H1 (cell line): ENCODE measurements at regions not wholly inside any gene's neighbourhood (a gene's known extent, or its start where the extent isn't known, plus 50 kb on each side); places are given as distances from the start of the nearest gene placed in this dataset.

Source experiments
- CTCF ChIA-PET: fragments of 300-600 bp; sonication (Branson Sonifier 250); formaldehyde crosslinking; loops from one replicate; lab custom pipeline; 2021; ENCODE audit not compliant: partially characterized antibody; lab: Charles Lee
- POLR2A ChIA-PET: fragments of 300-600 bp; sonication (Branson Sonifier 250); formaldehyde crosslinking; loops from one replicate; lab custom pipeline; 2021; ENCODE audit warnings: inconsistent platforms; ENCODE audit not compliant: partially characterized antibody; lab: Charles Lee
- DNase-seq, 2 experiments: peaks; one replicate each; pipeline versions ENCODE4 v3.0.0 to v3.0.0-alpha.2; 2010 to 2022; ENCODE audit warnings: low spot score in 2 of 2, low read depth in 1 of 2, mixed read lengths in 1 of 2
- FAIRE-seq: peaks from 2 replicates; lab custom pipeline; 2011; peaks lifted over from hg19 to GRCh38; lab: Jason Lieb, UNC
- H2AFZ ChIP-seq: 2 replicates; pipeline ENCODE4 v1.8.1; 2012; ENCODE audit warnings: low read length, inconsistent platforms
- H2AK5ac ChIP-seq: 2 replicates; pipeline ENCODE4 v1.6.1; 2013; ENCODE audit warnings: low read depth, low read length
- H2BK120ac ChIP-seq: replicated peaks from 2 replicates; pipeline ENCODE3; 2013; ENCODE audit warnings: low read depth, low read length, inconsistent platforms
- H2BK12ac ChIP-seq: 2 replicates; pipeline ENCODE4 v1.6.1; 2013; ENCODE audit warnings: low read depth, low read length
- H2BK15ac ChIP-seq: 2 replicates; pipeline ENCODE4 v1.6.1; 2013; ENCODE audit warnings: low read length
- H2BK20ac ChIP-seq: 2 replicates; pipeline ENCODE4 v1.6.1; 2013; ENCODE audit warnings: low read length
- H2BK5ac ChIP-seq: 2 replicates; pipeline ENCODE4 v1.6.1; 2013; ENCODE audit warnings: low read depth, low read length
- H3K14ac ChIP-seq: 2 replicates; pipeline ENCODE4 v1.6.1; 2013; ENCODE audit warnings: inconsistent platforms; ENCODE audit not compliant: insufficient read length
- H3K18ac ChIP-seq: 2 replicates; pipeline ENCODE4 v1.6.1; 2013; ENCODE audit warnings: low read length; ENCODE audit errors: extremely low read depth
- H3K23ac ChIP-seq: 2 replicates; pipeline ENCODE4 v1.6.1; 2013; ENCODE audit warnings: inconsistent platforms; ENCODE audit not compliant: insufficient read length
- H3K23me2 ChIP-seq: 2 replicates; pipeline ENCODE4 v1.6.1; 2013; ENCODE audit warnings: low read depth, low read length
- H3K27ac ChIP-seq: 2 replicates; pipeline ENCODE4 v1.6.1; 2011; ENCODE audit warnings: low read depth, low read length, inconsistent platforms
- H3K27me3 ChIP-seq, 4 experiments: replicated peaks in 1 of 4; 1 replicate in 1 of 4; 2 replicates in 3 of 4; pipeline versions ENCODE4 v1.6.1 to v1.8.1; 2011 to 2013; ENCODE audit warnings: low read length in 3 of 4, mild to moderate bottlenecking in 3 of 4, inconsistent platforms in 2 of 4, mixed read lengths in 2 of 4, moderate library complexity in 1 of 4; ENCODE audit not compliant: control insufficient read depth in 3 of 4, insufficient read depth in 3 of 4; ENCODE audit errors: extremely low read depth in 1 of 4
- H3K36me3 ChIP-seq, 4 experiments: 2 replicates each; pipeline versions ENCODE4 v1.6.1 to v1.8.1; 2011 to 2013; ENCODE audit warnings: mild to moderate bottlenecking in 4 of 4, low read length in 3 of 4, moderate library complexity in 2 of 4, control low read depth in 1 of 4, inconsistent platforms in 1 of 4; ENCODE audit not compliant: insufficient read depth in 4 of 4, control insufficient read depth in 2 of 4
- H3K4ac ChIP-seq: replicated peaks from 2 replicates; pipeline ENCODE3; 2013; ENCODE audit warnings: low read length, low read depth, mixed read lengths, inconsistent platforms; ENCODE audit not compliant: insufficient read length
- H3K4me1 ChIP-seq, 4 experiments: replicated peaks in 1 of 4; 1 replicate in 1 of 4; 2 replicates in 3 of 4; pipeline versions ENCODE4 v1.6.1 to v1.8.1; 2011 to 2013; ENCODE audit warnings: low read length in 3 of 4, inconsistent platforms in 2 of 4, mixed read lengths in 1 of 4; ENCODE audit not compliant: insufficient read depth in 4 of 4, control insufficient read depth in 3 of 4
- H3K4me2 ChIP-seq, 2 experiments: 2 replicates each; pipeline versions ENCODE4 v1.6.1 to v1.8.1; 2011 to 2013; ENCODE audit warnings: low read depth in 2 of 2, low read length in 2 of 2, control low read depth in 1 of 2, inconsistent platforms in 1 of 2, mild to moderate bottlenecking in 1 of 2; ENCODE audit not compliant: insufficient read depth in 1 of 2
- H3K4me3 ChIP-seq, 4 experiments: fragments of 200-600, 300-600 bp in 1 of 4; sonication (generic), shearing (Covaris generic), sonication (Bioruptor Twin) in 1 of 4; 2 replicates each; pipeline versions ENCODE4 v1.5.1 to v1.8.1; 2011 to 2016; ENCODE audit warnings: low read length in 4 of 4, low read depth in 3 of 4, control low read depth in 2 of 4, inconsistent platforms in 2 of 4, mild to moderate bottlenecking in 2 of 4, mixed read lengths in 1 of 4, moderate library complexity in 1 of 4; ENCODE audit not compliant: insufficient read depth in 2 of 4; ENCODE audit errors: extremely low read depth in 1 of 4
- H3K56ac ChIP-seq: replicated peaks from 2 replicates; pipeline ENCODE3; 2013; ENCODE audit warnings: low read depth, mild to moderate bottlenecking, mixed read lengths, low read length, inconsistent platforms; ENCODE audit not compliant: insufficient read length
- H3K79me1 ChIP-seq: 2 replicates; pipeline ENCODE4 v1.6.1; 2013; ENCODE audit warnings: low read depth, low read length, control low read depth
- H3K79me2 ChIP-seq, 2 experiments: 2 replicates each; pipeline versions ENCODE4 v1.6.1 to v1.8.1; 2012 to 2013; ENCODE audit warnings: low read length in 2 of 2, mild to moderate bottlenecking in 2 of 2, inconsistent platforms in 1 of 2; ENCODE audit not compliant: insufficient read depth in 2 of 2, control insufficient read depth in 1 of 2
- H3K9ac ChIP-seq, 4 experiments: replicated peaks in 1 of 4; 1 replicate in 1 of 4; 2 replicates in 3 of 4; pipeline versions ENCODE4 v1.6.1 to v1.8.1; 2011 to 2013; ENCODE audit warnings: low read depth in 3 of 4, low read length in 3 of 4, control low read depth in 2 of 4, mild to moderate bottlenecking in 2 of 4, moderate library complexity in 2 of 4, inconsistent platforms in 1 of 4; ENCODE audit errors: extremely low read depth in 1 of 4
- H3K9me3 ChIP-seq, 2 experiments: 2 replicates each; pipeline versions ENCODE4 v1.6.1 to v1.8.1; 2012 to 2013; ENCODE audit warnings: mild to moderate bottlenecking in 2 of 2, moderate library complexity in 2 of 2, control low read depth in 1 of 2, inconsistent platforms in 1 of 2, low read depth in 1 of 2, low read length in 1 of 2, mixed read lengths in 1 of 2; ENCODE audit not compliant: insufficient read depth in 2 of 2
- H4K20me1 ChIP-seq, 2 experiments: replicated peaks in 1 of 2; 2 replicates each; pipeline versions ENCODE3 to v1.8.1; 2011 to 2013; ENCODE audit warnings: inconsistent platforms in 2 of 2, low read length in 2 of 2, mild to moderate bottlenecking in 1 of 2; ENCODE audit not compliant: insufficient read depth in 2 of 2, control insufficient read depth in 1 of 2
- H4K5ac ChIP-seq: 2 replicates; pipeline ENCODE4 v1.6.1; 2013; ENCODE audit warnings: low read length, low read depth, mixed read lengths, inconsistent platforms; ENCODE audit not compliant: insufficient read length
- H4K8ac ChIP-seq: 2 replicates; pipeline ENCODE4 v1.8.0; 2013; ENCODE audit warnings: mild to moderate bottlenecking, moderate library complexity, low read length, inconsistent platforms; ENCODE audit not compliant: insufficient read depth; ENCODE audit errors: extremely low read depth
- H4K91ac ChIP-seq: replicated peaks from 2 replicates; pipeline ENCODE3; 2013; ENCODE audit warnings: low read length, mixed read lengths, inconsistent platforms; ENCODE audit not compliant: insufficient read length
- BRCA1 ChIP-seq: IDR thresholded peaks from 2 replicates; pipeline ENCODE4 v1.6.1; 2012; ENCODE audit warnings: low read depth, low read length, improper control_type of control experiment
- JUND ChIP-seq: IDR thresholded peaks from 2 replicates; pipeline ENCODE4 v1.6.1; 2011; ENCODE audit warnings: mild to moderate bottlenecking, improper control_type of control experiment, low read length
- RFX5 ChIP-seq: IDR thresholded peaks from 2 replicates; pipeline ENCODE4 v1.6.1; 2011; ENCODE audit warnings: low read depth, low read length, improper control_type of control experiment, borderline replicate concordance
- WGBS, 2 experiments: shearing (Covaris generic) in 1 of 2; methylation state at CpG; one replicate each; pipeline versions ENCODE4 v1.1.6 to v1.1.7; 2013 to 2015; ENCODE audit warnings: low lambda C conversion rate in 2 of 2, mixed read lengths in 2 of 2, inconsistent platforms in 1 of 2, low coverage in 1 of 2, missing lambda C conversion rate in 1 of 2; ENCODE audit not compliant: insufficient replicate concordance in 2 of 2, insufficient coverage in 1 of 2, insufficient read length in 1 of 2; ENCODE audit errors: extremely low coverage in 1 of 2, missing lambda C conversion rate in 1 of 2; 5-methylcytosine and 5-hydroxymethylcytosine counted together

DNA sequence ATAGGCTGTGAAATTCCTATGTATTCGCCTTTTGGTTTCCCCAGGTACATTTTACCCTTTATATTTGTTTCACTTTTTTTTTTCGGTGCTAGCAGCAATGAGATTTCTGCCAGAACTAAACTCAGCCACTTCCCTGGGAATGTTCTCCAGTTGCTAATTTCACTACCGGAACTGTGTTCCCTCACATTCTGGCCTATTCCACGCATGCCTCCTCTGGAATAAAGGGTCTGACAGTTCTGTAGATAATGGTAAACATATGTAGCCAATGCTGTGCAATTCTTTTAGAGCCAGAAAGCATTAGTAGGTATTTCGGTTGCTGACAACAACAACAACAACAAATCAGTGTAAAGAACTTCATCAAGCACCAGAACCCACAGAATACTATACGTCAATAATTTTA, 96.1 kb upstream of the TBX18 start:
- H4K91ac ChIP-seq, result no peak overlapping the region
- no peak overlapping the region for H3K27ac ChIP-seq
- CTCF ChIA-PET, result no interaction called here
- no peak overlapping the region for H2BK120ac ChIP-seq
- no peak for TF ChIP-seq JUND
- TF ChIP-seq BRCA1, result no peak
- no peak for TF ChIP-seq RFX5
- no peaks in the 10 kb centered on the region for H3K27me3 ChIP-seq
- no peak overlapping the region for H3K56ac ChIP-seq
- no peak overlapping the region for H2BK5ac ChIP-seq
- no peak overlapping the region for H3K4me3 ChIP-seq
- H2AK5ac ChIP-seq, result no peak overlapping the region
- H3K9me3 ChIP-seq, result no peaks in the 10 kb centered on the region
- no peak overlapping the region for H3K23ac ChIP-seq
- H3K79me1 ChIP-seq, result no peaks in the 10 kb centered on the region
- H4K5ac ChIP-seq, result no peak overlapping the region
- H2BK20ac ChIP-seq, result no peak overlapping the region
- FAIRE-seq (no peak), DNase-seq (no peak)
- POLR2A ChIA-PET, result no interaction called here
- no peak overlapping the region for H2BK15ac ChIP-seq
- H3K14ac ChIP-seq, result no peak overlapping the region
- H3K4ac ChIP-seq, result no peak overlapping the region
- no peaks in the 10 kb centered on the region for H3K4me1 ChIP-seq
- H2BK12ac ChIP-seq, result no peak overlapping the region
- H3K79me2 ChIP-seq, result no peaks in the 10 kb centered on the region
- H3K4me2 ChIP-seq, result no peak overlapping the region
- 83% methylated on average over 6 of the region's 6 CpGs; no CpG with 5 or more reads in 1 of the 2 experiments for WGBS, 2 experiments
- H2AFZ ChIP-seq, result no peak overlapping the region
- no peak overlapping the region for H3K9ac ChIP-seq
- no peaks in the 10 kb centered on the region for H4K20me1 ChIP-seq
- H4K8ac ChIP-seq, result no peak overlapping the region
- no peaks in the 10 kb centered on the region for H3K23me2 ChIP-seq
- no peak overlapping the region for H3K18ac ChIP-seq
- H3K36me3 ChIP-seq, result no peaks in the 10 kb centered on the region
